ENCODE measurements at regions not wholly inside any gene's neighbourhood (a gene's known extent, or its start where the extent isn't known, plus 50 kb on each side); places are given as distances from the start of the nearest gene placed in this dataset.

- H3K9ac ChIP-seq (ENCODE audit: low read length in 3 of 3): no peak overlapping the region
- TF ChIP-seq, protein P1, sequence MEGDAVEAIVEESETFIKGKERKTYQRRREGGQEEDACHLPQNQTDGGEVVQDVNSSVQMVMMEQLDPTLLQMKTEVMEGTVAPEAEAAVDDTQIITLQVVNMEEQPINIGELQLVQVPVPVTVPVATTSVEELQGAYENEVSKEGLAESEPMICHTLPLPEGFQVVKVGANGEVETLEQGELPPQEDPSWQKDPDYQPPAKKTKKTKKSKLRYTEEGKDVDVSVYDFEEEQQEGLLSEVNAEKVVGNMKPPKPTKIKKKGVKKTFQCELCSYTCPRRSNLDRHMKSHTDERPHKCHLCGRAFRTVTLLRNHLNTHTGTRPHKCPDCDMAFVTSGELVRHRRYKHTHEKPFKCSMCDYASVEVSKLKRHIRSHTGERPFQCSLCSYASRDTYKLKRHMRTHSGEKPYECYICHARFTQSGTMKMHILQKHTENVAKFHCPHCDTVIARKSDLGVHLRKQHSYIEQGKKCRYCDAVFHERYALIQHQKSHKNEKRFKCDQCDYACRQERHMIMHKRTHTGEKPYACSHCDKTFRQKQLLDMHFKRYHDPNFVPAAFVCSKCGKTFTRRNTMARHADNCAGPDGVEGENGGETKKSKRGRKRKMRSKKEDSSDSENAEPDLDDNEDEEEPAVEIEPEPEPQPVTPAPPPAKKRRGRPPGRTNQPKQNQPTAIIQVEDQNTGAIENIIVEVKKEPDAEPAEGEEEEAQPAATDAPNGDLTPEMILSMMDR (IDR thresholded peaks at IDR 0.05; ENCODE audit: borderline replicate concordance, extremely low read depth, insufficient read depth): no peak
- H3K27me3 ChIP-seq (ENCODE audit: control insufficient read depth, insufficient read depth, low read length): no peaks in the 10 kb centered on the region
- no peak overlapping the region for H3K27ac ChIP-seq (ENCODE audit: low read depth in 2 of 2, low read length in 2 of 2)
- peak in 3 of 5 donors; percentile 25 to 67 (median 57) for DNase-seq
- H3K36me3 ChIP-seq (ENCODE audit: control insufficient read depth in 2 of 3, insufficient read depth in 3 of 3, low read length in 3 of 3): no peaks in the 10 kb centered on the region
- H3K4me3 ChIP-seq (ENCODE audit: low read length in 3 of 3): no peak overlapping the region
- no peak for FAIRE-seq
- no peaks in the 10 kb centered on the region for H3K9me3 ChIP-seq (ENCODE audit: control insufficient read depth in 2 of 3, insufficient read depth in 1 of 3, low read length in 3 of 3)
- intact Hi-C loops (cut with DNase I): no loop called here
- no peaks in the 10 kb centered on the region for H3K4me1 ChIP-seq (ENCODE audit: control insufficient read depth in 2 of 3, insufficient read depth in 2 of 3, low read depth in 1 of 3, low read length in 3 of 3)
Observed at GRCh38 chr10:9733766-9734165, 1283.9 kb upstream of the CELF2 start.

GRCh38 chr10:9734218-9734617, 1283.5 kb upstream of the CELF2 start:
- FAIRE-seq: no peak
- DNase-seq: no peak
- Histone ChIP-seq H3K9ac (ENCODE audit: low read length in 3 of 3) (no peak overlapping the region), H3K9me3 (ENCODE audit: control insufficient read depth in 2 of 3, insufficient read depth in 1 of 3, low read length in 3 of 3) (no peaks in the 10 kb centered on the region), H3K27ac (ENCODE audit: low read depth in 2 of 2, low read length in 2 of 2) (no peak overlapping the region), H3K4me3 (ENCODE audit: low read length in 3 of 3) (no peak overlapping the region), H3K4me1 (ENCODE audit: control insufficient read depth in 2 of 3, insufficient read depth in 2 of 3, low read depth in 1 of 3, low read length in 3 of 3) (no peaks in the 10 kb centered on the region), H3K36me3 (ENCODE audit: control insufficient read depth in 2 of 3, insufficient read depth in 3 of 3, low read length in 3 of 3) (no peaks in the 10 kb centered on the region), H3K27me3 (ENCODE audit: control insufficient read depth, insufficient read depth, low read length) (no peaks in the 10 kb centered on the region)
- intact Hi-C loops (cut with DNase I): no loop called here
- TF ChIP-seq, protein P1 (IDR thresholded peaks at IDR 0.05; ENCODE audit: borderline replicate concordance, extremely low read depth, insufficient read depth): no peak

DNA sequence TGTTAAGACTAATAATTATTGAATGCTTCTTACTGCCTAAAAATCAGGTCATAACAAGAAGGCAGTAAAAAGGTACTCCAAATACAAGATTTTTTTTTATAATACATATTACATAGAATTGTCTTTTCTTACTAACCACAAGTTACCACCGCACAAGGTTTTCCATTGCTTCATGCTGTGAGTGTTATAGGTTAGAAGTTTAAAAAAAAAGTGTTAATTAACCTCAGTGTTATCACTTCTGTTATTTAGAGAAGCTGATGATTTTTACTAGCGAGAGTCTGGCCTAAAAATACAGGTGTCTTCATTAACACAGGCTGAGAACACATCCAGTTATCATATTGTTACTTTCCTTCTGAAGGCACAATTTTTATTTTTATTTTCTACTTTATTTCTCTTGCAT, 1281.9 kb upstream of the CELF2 start:
- no peak overlapping the region for H3K9ac ChIP-seq (ENCODE audit: low read length in 3 of 3)
- FAIRE-seq: no peak
- no peaks in the 10 kb centered on the region for H3K4me1 ChIP-seq (ENCODE audit: control insufficient read depth in 2 of 3, insufficient read depth in 2 of 3, low read depth in 1 of 3, low read length in 3 of 3)
- no peak for DNase-seq
- intact Hi-C loops (cut with DNase I): no loop called here
- H3K9me3 ChIP-seq (ENCODE audit: control insufficient read depth in 2 of 3, insufficient read depth in 1 of 3, low read length in 3 of 3): no peaks in the 10 kb centered on the region
- H3K36me3 ChIP-seq (ENCODE audit: control insufficient read depth in 2 of 3, insufficient read depth in 3 of 3, low read length in 3 of 3): no peaks in the 10 kb centered on the region
- TF ChIP-seq, protein P1 (IDR thresholded peaks at IDR 0.05; ENCODE audit: borderline replicate concordance, extremely low read depth, insufficient read depth): no peak
- H3K27ac ChIP-seq (ENCODE audit: low read depth in 2 of 2, low read length in 2 of 2): no peak overlapping the region
- no peaks in the 10 kb centered on the region for H3K27me3 ChIP-seq (ENCODE audit: control insufficient read depth, insufficient read depth, low read length)
- H3K4me3 ChIP-seq (ENCODE audit: low read length in 3 of 3): no peak overlapping the region

DNA sequence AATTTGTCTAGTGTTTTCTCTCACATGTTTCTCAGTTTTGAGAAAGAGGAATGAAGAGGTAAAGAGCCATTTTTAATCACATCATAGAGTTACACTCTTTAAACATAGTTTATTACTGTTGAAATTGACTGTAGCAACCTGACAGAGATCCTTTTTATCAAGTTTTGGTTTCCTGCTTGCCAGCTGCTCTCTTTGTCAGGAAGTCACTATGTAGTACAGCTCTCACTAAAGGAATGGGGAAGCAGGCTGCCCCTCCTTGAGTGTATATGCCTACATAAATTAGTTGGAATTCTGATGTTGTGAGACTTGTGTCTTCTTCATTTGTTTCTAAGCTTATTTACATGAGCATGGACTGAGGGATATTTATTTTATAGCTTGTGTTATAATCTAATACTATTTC, 1274.0 kb upstream of the CELF2 start:
- no peak for DNase-seq
- Histone ChIP-seq H3K27me3 (ENCODE audit: control insufficient read depth, insufficient read depth, low read length) (no peaks in the 10 kb centered on the region), H3K4me3 (ENCODE audit: low read length in 3 of 3) (no peak overlapping the region), H3K4me1 (ENCODE audit: control insufficient read depth in 2 of 3, insufficient read depth in 2 of 3, low read depth in 1 of 3, low read length in 3 of 3) (no peaks in the 10 kb centered on the region), H3K9me3 (ENCODE audit: control insufficient read depth in 2 of 3, insufficient read depth in 1 of 3, low read length in 3 of 3) (no peaks in the 10 kb centered on the region), H3K27ac (ENCODE audit: low read depth in 2 of 2, low read length in 2 of 2) (no peak overlapping the region), H3K36me3 (ENCODE audit: control insufficient read depth in 2 of 3, insufficient read depth in 3 of 3, low read length in 3 of 3) (no peaks in the 10 kb centered on the region), H3K9ac (ENCODE audit: low read length in 3 of 3) (no peak overlapping the region)
- no peak for FAIRE-seq
- TF ChIP-seq, protein P1 (IDR thresholded peaks at IDR 0.05; ENCODE audit: borderline replicate concordance, extremely low read depth, insufficient read depth): no peak
- intact Hi-C loops (cut with DNase I): no loop called here

All from kidney (tissue), 13 donors.